K562 (cell line): ENCODE measurements at regions not wholly inside any gene's neighbourhood (a gene's known extent, or its start where the extent isn't known, plus 50 kb on each side); places are given as distances from the start of the nearest gene placed in this dataset.

Experiments used
- ATAC-seq: fragments of 200-7000 bp; cut with Tn5 transposase; 3 replicates; pipeline ENCODE4 v1.9.1; 2020; ENCODE audit warnings: moderate library complexity
- BruUV-seq: library from RNA; stranded (reverse); fragments of 400-500 nt; replicated peaks from 2 replicates; lab custom pipeline; 2021; lab: Mats Ljungman, UMichigan
- CTCF ChIA-PET: fragments of 300-600 bp; formaldehyde crosslinking; extraction: SDS; loops from one replicate; lab custom pipeline; 2021; ENCODE audit warnings: low intra/inter-chr PET ratio; lab: Yijun Ruan, JAX
- POLR2A ChIA-PET: fragments of 300-600, 350-650 bp; sonication (Branson Sonifier 250); formaldehyde crosslinking; extraction: SDS; loops from one replicate; lab custom pipeline; 2021; ENCODE audit warnings: antibody characterized with exemption, inconsistent platforms; lab: Yijun Ruan, JAX
- DNase-seq, 4 experiments: peaks; one replicate each; pipeline versions ENCODE4 v3.0.0 to v3.0.0-alpha.2; 2011 to 2018; ENCODE audit warnings: low spot score in 3 of 4, mixed read lengths in 3 of 4; ENCODE audit errors: extremely low read depth in 1 of 4
- FAIRE-seq: peaks from 2 replicates; lab custom pipeline; 2011; peaks lifted over from hg19 to GRCh38; lab: Jason Lieb, UNC
- H2AFZ ChIP-seq: 2 replicates; pipeline ENCODE4 v1.6.0; 2011; ENCODE audit warnings: low read depth, low read length, control low read depth, inconsistent platforms
- H3K27ac ChIP-seq: fragments of 200-600 bp; 3 replicates; pipeline ENCODE4 v1.8.0; 2011; ENCODE audit warnings: low read depth, mild to moderate bottlenecking, control low read depth, inconsistent platforms, low read length, moderate library complexity, mixed read lengths; ENCODE audit errors: extremely low read depth
- H3K27me3 ChIP-seq, 2 experiments: fragments of 300-600 bp in 1 of 2; 2 replicates in 1 of 2; 3 replicates in 1 of 2; pipeline versions ENCODE4 v1.6.0 to v1.8.0; 2011; ENCODE audit warnings: inconsistent platforms in 2 of 2, low read length in 2 of 2, mild to moderate bottlenecking in 1 of 2, mixed read lengths in 1 of 2, moderate library complexity in 1 of 2; ENCODE audit not compliant: control insufficient read depth in 2 of 2, insufficient read depth in 2 of 2
- H3K36me3 ChIP-seq: fragments of 300-600 bp; 3 replicates; pipeline ENCODE4 v1.8.0; 2011; ENCODE audit warnings: mild to moderate bottlenecking, low read length, inconsistent platforms; ENCODE audit not compliant: control insufficient read depth, insufficient read depth
- H3K4me1 ChIP-seq, 2 experiments: fragments of 200-600 bp in 1 of 2; replicated peaks in 1 of 2; 2 replicates in 1 of 2; 3 replicates in 1 of 2; pipeline versions ENCODE4 v1.5.1 to v1.8.0; 2011; ENCODE audit warnings: inconsistent platforms in 2 of 2, low read length in 2 of 2, mild to moderate bottlenecking in 1 of 2, mixed read lengths in 1 of 2, moderate library complexity in 1 of 2; ENCODE audit not compliant: control insufficient read depth in 2 of 2, insufficient read depth in 2 of 2
- H3K4me2 ChIP-seq: 2 replicates; pipeline ENCODE4 v1.6.1; 2011; ENCODE audit warnings: low read length, control low read depth, inconsistent platforms, mixed read lengths; ENCODE audit not compliant: insufficient read depth
- H3K4me3 ChIP-seq: fragments of 200-600 bp; sonication (generic), shearing (Covaris generic); 2 replicates; pipeline ENCODE4 v1.5.1; 2016; ENCODE audit warnings: control low read depth, inconsistent platforms
- H3K79me2 ChIP-seq: fragments of 200-600 bp; 3 replicates; pipeline ENCODE4 v1.8.0; 2011; ENCODE audit warnings: low read length, inconsistent platforms; ENCODE audit not compliant: control insufficient read depth, insufficient read depth
- H3K9ac ChIP-seq, 2 experiments: 2 replicates each; pipeline versions ENCODE4 v1.6.0 to v1.6.1; 2011; ENCODE audit warnings: low read depth in 2 of 2, low read length in 2 of 2, control low read depth in 1 of 2, inconsistent platforms in 1 of 2, mild to moderate bottlenecking in 1 of 2, mixed read lengths in 1 of 2; ENCODE audit not compliant: insufficient read depth in 1 of 2
- H3K9me1 ChIP-seq: one replicate; pipeline ENCODE4 v1.6.0; 2011; ENCODE audit warnings: inconsistent platforms, mild to moderate bottlenecking, low read length, moderate library complexity; ENCODE audit not compliant: control insufficient read depth, insufficient read depth
- H3K9me3 ChIP-seq: replicated peaks from 2 replicates; pipeline ENCODE4 v1.5.1; 2011; ENCODE audit warnings: low read depth, low read length, inconsistent platforms; ENCODE audit not compliant: control insufficient read depth, insufficient read depth
- H4K20me1 ChIP-seq: replicated peaks from 2 replicates; pipeline ENCODE4 v1.6.1; 2011; ENCODE audit warnings: low read length, inconsistent platforms, mixed read lengths; ENCODE audit not compliant: control insufficient read depth, insufficient read depth
- E2F4 ChIP-seq: sonication (generic); formaldehyde crosslinking; IDR thresholded peaks from 2 replicates; pipeline ENCODE4 v1.8.0; 2022; ENCODE audit warnings: mild to moderate bottlenecking, low read depth, missing genetic modification reagents
- GATAD2B ChIP-seq: fragments of 450-650 bp; IDR thresholded peaks from 2 replicates; pipeline ENCODE4 v1.6.1; 2017; ENCODE audit warnings: mild to moderate bottlenecking, borderline replicate concordance
- TOE1 ChIP-seq, 2 experiments: fragments of 450-650 bp in 1 of 2; sonication (generic) in 1 of 2; formaldehyde crosslinking in 1 of 2; IDR thresholded peaks; 2 replicates each; pipeline versions ENCODE4 v1.7.1 to v1.8.0; 2016 to 2022; ENCODE audit warnings: borderline replicate concordance in 2 of 2, mild to moderate bottlenecking in 2 of 2, antibody characterized with exemption in 1 of 2, inconsistent platforms in 1 of 2, low read depth in 1 of 2, missing genetic modification reagents in 1 of 2, moderate library complexity in 1 of 2
- ZNF133 ChIP-seq: fragments of 250-450 bp; sonication (Bioruptor Pico); IDR thresholded peaks from 2 replicates; pipeline ENCODE4 v1.4.0; 2020; ENCODE audit warnings: mild to moderate bottlenecking
- WGBS: fragments of 100-300 bp; shearing (Covaris generic); methylation state at CpG from one replicate; pipeline ENCODE4 v1.1.6; 2016; ENCODE audit warnings: low coverage, mixed read lengths; ENCODE audit not compliant: insufficient coverage; ENCODE audit errors: missing lambda C conversion rate; 5-methylcytosine and 5-hydroxymethylcytosine counted together
- in situ Hi-C: fragments of 300-500 bp; cut with MboI; formaldehyde crosslinking; loops from 4 replicates; pipeline ENCODE4 v1.15.0; 2018; ENCODE audit warnings: inconsistent platforms, mixed read lengths
- intact Hi-C: fragments of 100-400 bp; cut with micrococcal nuclease; formaldehyde crosslinking; loops from 2 replicates; pipeline ENCODE4 v1.14.2; 2022

GRCh38 chr2:66794070-66794469, 359.1 kb downstream of the MEIS1 start (continued):
- no peak for TF ChIP-seq GATAD2B
- TF ChIP-seq E2F4 (CRISPR knock-in tag): no peak

GRCh38 chr2:66794551-66794950, 359.6 kb downstream of the MEIS1 start:
- Histone ChIP-seq H3K4me2 (no peak overlapping the region), H3K9me1 (no peaks in the 10 kb centered on the region), H3K27me3 (no peaks in the 10 kb centered on the region), H3K27ac (no peak overlapping the region), H4K20me1 (no peaks in the 10 kb centered on the region), H3K9ac (no peak overlapping the region), H3K9me3 (no peaks in the 10 kb centered on the region), H3K4me1 (no peaks in the 10 kb centered on the region), H2AFZ (no peak overlapping the region), H3K4me3 (no peak overlapping the region), H3K79me2 (no peaks in the 10 kb centered on the region), H3K36me3 (no peaks in the 10 kb centered on the region)
- TF ChIP-seq TOE1 (IDR thresholded peaks at IDR 0.05; ENCODE audit: borderline replicate concordance): no peak
- TF ChIP-seq TOE1 (CRISPR knock-in tag; IDR thresholded peaks at IDR 0.05; ENCODE audit: borderline replicate concordance, low read depth): no peak
- no peak for TF ChIP-seq ZNF133 (CRISPR knock-in tag)
- in situ Hi-C loops (no loop called here), intact Hi-C loops (no loop called here)
- no TSS peak for BruUV-seq
- no peak for FAIRE-seq
- no peak for ATAC-seq
- DNase-seq: no peak
- ChIA-PET POLR2A (interaction anchor here (0.8 kb wide), 1 partner anchor 15 kb away, joined by 3 read pairs; no protein-coding TSS in a partner anchor), CTCF (no interaction called here)
- 0% methylated on average over 1 of the region's 1 CpG for WGBS
